H1 (cell line): ENCODE measurements at regions not wholly inside any gene's neighbourhood (a gene's known extent, or its start where the extent isn't known, plus 50 kb on each side); places are given as distances from the start of the nearest gene placed in this dataset.

ENCODE experiments used
- CTCF ChIA-PET: fragments of 300-600 bp; sonication (Branson Sonifier 250); formaldehyde crosslinking; loops from one replicate; lab custom pipeline; 2021; ENCODE audit not compliant: partially characterized antibody; lab: Charles Lee
- POLR2A ChIA-PET: fragments of 300-600 bp; sonication (Branson Sonifier 250); formaldehyde crosslinking; loops from one replicate; lab custom pipeline; 2021; ENCODE audit warnings: inconsistent platforms; ENCODE audit not compliant: partially characterized antibody; lab: Charles Lee
- DNase-seq, 2 experiments: peaks; one replicate each; pipeline versions ENCODE4 v3.0.0 to v3.0.0-alpha.2; 2010 to 2022; ENCODE audit warnings: low spot score in 2 of 2, low read depth in 1 of 2, mixed read lengths in 1 of 2
- FAIRE-seq: peaks from 2 replicates; lab custom pipeline; 2011; peaks lifted over from hg19 to GRCh38; lab: Jason Lieb, UNC
- H2AFZ ChIP-seq: 2 replicates; pipeline ENCODE4 v1.8.1; 2012; ENCODE audit warnings: low read length, inconsistent platforms
- H2AK5ac ChIP-seq: 2 replicates; pipeline ENCODE4 v1.6.1; 2013; ENCODE audit warnings: low read depth, low read length
- H2BK120ac ChIP-seq: replicated peaks from 2 replicates; pipeline ENCODE3; 2013; ENCODE audit warnings: low read depth, low read length, inconsistent platforms
- H2BK12ac ChIP-seq: 2 replicates; pipeline ENCODE4 v1.6.1; 2013; ENCODE audit warnings: low read depth, low read length
- H2BK15ac ChIP-seq: 2 replicates; pipeline ENCODE4 v1.6.1; 2013; ENCODE audit warnings: low read length
- H2BK20ac ChIP-seq: 2 replicates; pipeline ENCODE4 v1.6.1; 2013; ENCODE audit warnings: low read length
- H2BK5ac ChIP-seq: 2 replicates; pipeline ENCODE4 v1.6.1; 2013; ENCODE audit warnings: low read depth, low read length
- H3K14ac ChIP-seq: 2 replicates; pipeline ENCODE4 v1.6.1; 2013; ENCODE audit warnings: inconsistent platforms; ENCODE audit not compliant: insufficient read length
- H3K18ac ChIP-seq: 2 replicates; pipeline ENCODE4 v1.6.1; 2013; ENCODE audit warnings: low read length; ENCODE audit errors: extremely low read depth
- H3K23ac ChIP-seq: 2 replicates; pipeline ENCODE4 v1.6.1; 2013; ENCODE audit warnings: inconsistent platforms; ENCODE audit not compliant: insufficient read length
- H3K23me2 ChIP-seq: 2 replicates; pipeline ENCODE4 v1.6.1; 2013; ENCODE audit warnings: low read depth, low read length
- H3K27ac ChIP-seq: 2 replicates; pipeline ENCODE4 v1.6.1; 2011; ENCODE audit warnings: low read depth, low read length, inconsistent platforms
- H3K27me3 ChIP-seq, 4 experiments: replicated peaks in 1 of 4; 1 replicate in 1 of 4; 2 replicates in 3 of 4; pipeline versions ENCODE4 v1.6.1 to v1.8.1; 2011 to 2013; ENCODE audit warnings: low read length in 3 of 4, mild to moderate bottlenecking in 3 of 4, inconsistent platforms in 2 of 4, mixed read lengths in 2 of 4, moderate library complexity in 1 of 4; ENCODE audit not compliant: control insufficient read depth in 3 of 4, insufficient read depth in 3 of 4; ENCODE audit errors: extremely low read depth in 1 of 4
- H3K36me3 ChIP-seq, 4 experiments: 2 replicates each; pipeline versions ENCODE4 v1.6.1 to v1.8.1; 2011 to 2013; ENCODE audit warnings: mild to moderate bottlenecking in 4 of 4, low read length in 3 of 4, moderate library complexity in 2 of 4, control low read depth in 1 of 4, inconsistent platforms in 1 of 4; ENCODE audit not compliant: insufficient read depth in 4 of 4, control insufficient read depth in 2 of 4
- H3K4ac ChIP-seq: replicated peaks from 2 replicates; pipeline ENCODE3; 2013; ENCODE audit warnings: low read length, low read depth, mixed read lengths, inconsistent platforms; ENCODE audit not compliant: insufficient read length
- H3K4me1 ChIP-seq, 4 experiments: replicated peaks in 1 of 4; 1 replicate in 1 of 4; 2 replicates in 3 of 4; pipeline versions ENCODE4 v1.6.1 to v1.8.1; 2011 to 2013; ENCODE audit warnings: low read length in 3 of 4, inconsistent platforms in 2 of 4, mixed read lengths in 1 of 4; ENCODE audit not compliant: insufficient read depth in 4 of 4, control insufficient read depth in 3 of 4
- H3K4me2 ChIP-seq, 2 experiments: 2 replicates each; pipeline versions ENCODE4 v1.6.1 to v1.8.1; 2011 to 2013; ENCODE audit warnings: low read depth in 2 of 2, low read length in 2 of 2, control low read depth in 1 of 2, inconsistent platforms in 1 of 2, mild to moderate bottlenecking in 1 of 2; ENCODE audit not compliant: insufficient read depth in 1 of 2
- H3K4me3 ChIP-seq, 4 experiments: fragments of 200-600, 300-600 bp in 1 of 4; sonication (generic), shearing (Covaris generic), sonication (Bioruptor Twin) in 1 of 4; 2 replicates each; pipeline versions ENCODE4 v1.5.1 to v1.8.1; 2011 to 2016; ENCODE audit warnings: low read length in 4 of 4, low read depth in 3 of 4, control low read depth in 2 of 4, inconsistent platforms in 2 of 4, mild to moderate bottlenecking in 2 of 4, mixed read lengths in 1 of 4, moderate library complexity in 1 of 4; ENCODE audit not compliant: insufficient read depth in 2 of 4; ENCODE audit errors: extremely low read depth in 1 of 4
- H3K56ac ChIP-seq: replicated peaks from 2 replicates; pipeline ENCODE3; 2013; ENCODE audit warnings: low read depth, mild to moderate bottlenecking, mixed read lengths, low read length, inconsistent platforms; ENCODE audit not compliant: insufficient read length
- H3K79me1 ChIP-seq: 2 replicates; pipeline ENCODE4 v1.6.1; 2013; ENCODE audit warnings: low read depth, low read length, control low read depth
- H3K79me2 ChIP-seq, 2 experiments: 2 replicates each; pipeline versions ENCODE4 v1.6.1 to v1.8.1; 2012 to 2013; ENCODE audit warnings: low read length in 2 of 2, mild to moderate bottlenecking in 2 of 2, inconsistent platforms in 1 of 2; ENCODE audit not compliant: insufficient read depth in 2 of 2, control insufficient read depth in 1 of 2
- H3K9ac ChIP-seq, 4 experiments: replicated peaks in 1 of 4; 1 replicate in 1 of 4; 2 replicates in 3 of 4; pipeline versions ENCODE4 v1.6.1 to v1.8.1; 2011 to 2013; ENCODE audit warnings: low read depth in 3 of 4, low read length in 3 of 4, control low read depth in 2 of 4, mild to moderate bottlenecking in 2 of 4, moderate library complexity in 2 of 4, inconsistent platforms in 1 of 4; ENCODE audit errors: extremely low read depth in 1 of 4
- H3K9me3 ChIP-seq, 2 experiments: 2 replicates each; pipeline versions ENCODE4 v1.6.1 to v1.8.1; 2012 to 2013; ENCODE audit warnings: mild to moderate bottlenecking in 2 of 2, moderate library complexity in 2 of 2, control low read depth in 1 of 2, inconsistent platforms in 1 of 2, low read depth in 1 of 2, low read length in 1 of 2, mixed read lengths in 1 of 2; ENCODE audit not compliant: insufficient read depth in 2 of 2
- H4K20me1 ChIP-seq, 2 experiments: replicated peaks in 1 of 2; 2 replicates each; pipeline versions ENCODE3 to v1.8.1; 2011 to 2013; ENCODE audit warnings: inconsistent platforms in 2 of 2, low read length in 2 of 2, mild to moderate bottlenecking in 1 of 2; ENCODE audit not compliant: insufficient read depth in 2 of 2, control insufficient read depth in 1 of 2
- H4K5ac ChIP-seq: 2 replicates; pipeline ENCODE4 v1.6.1; 2013; ENCODE audit warnings: low read length, low read depth, mixed read lengths, inconsistent platforms; ENCODE audit not compliant: insufficient read length
- H4K8ac ChIP-seq: 2 replicates; pipeline ENCODE4 v1.8.0; 2013; ENCODE audit warnings: mild to moderate bottlenecking, moderate library complexity, low read length, inconsistent platforms; ENCODE audit not compliant: insufficient read depth; ENCODE audit errors: extremely low read depth
- H4K91ac ChIP-seq: replicated peaks from 2 replicates; pipeline ENCODE3; 2013; ENCODE audit warnings: low read length, mixed read lengths, inconsistent platforms; ENCODE audit not compliant: insufficient read length
- EP300 ChIP-seq, 2 experiments: IDR thresholded peaks; 1 replicate in 1 of 2; 2 replicates in 1 of 2; pipeline ENCODE4 v1.6.1; 2011 to 2012; ENCODE audit warnings: low read depth in 2 of 2, low read length in 2 of 2, mild to moderate bottlenecking in 2 of 2, borderline replicate concordance in 1 of 2, inconsistent platforms in 1 of 2, moderate library complexity in 1 of 2
- TEAD4 ChIP-seq: IDR thresholded peaks from 2 replicates; pipeline ENCODE4 v1.6.1; 2012; ENCODE audit warnings: low read depth, low read length, inconsistent platforms, mixed read lengths
- WGBS, 2 experiments: shearing (Covaris generic) in 1 of 2; methylation state at CpG; one replicate each; pipeline versions ENCODE4 v1.1.6 to v1.1.7; 2013 to 2015; ENCODE audit warnings: low lambda C conversion rate in 2 of 2, mixed read lengths in 2 of 2, inconsistent platforms in 1 of 2, low coverage in 1 of 2, missing lambda C conversion rate in 1 of 2; ENCODE audit not compliant: insufficient replicate concordance in 2 of 2, insufficient coverage in 1 of 2, insufficient read length in 1 of 2; ENCODE audit errors: extremely low coverage in 1 of 2, missing lambda C conversion rate in 1 of 2; 5-methylcytosine and 5-hydroxymethylcytosine counted together
- TF ChIP-seq, protein P1 (sequence below): IDR thresholded peaks from 2 replicates; pipeline ENCODE4 v1.6.1; 2012; ENCODE audit warnings: inconsistent platforms

GRCh38 chr14:89675590-89675989 lies 258.6 kb upstream of the FOXN3 start:
- Histone ChIP-seq H2AFZ (no peak overlapping the region), H2BK120ac (no peak overlapping the region), H2BK5ac (no peak overlapping the region), H3K4me1 (no peaks in the 10 kb centered on the region), H3K4ac (no peak overlapping the region), H3K14ac (no peak overlapping the region), H4K5ac (no peak overlapping the region)
- no peak for DNase-seq
- CTCF ChIA-PET = no interaction called here
- TF ChIP-seq, protein P1, sequence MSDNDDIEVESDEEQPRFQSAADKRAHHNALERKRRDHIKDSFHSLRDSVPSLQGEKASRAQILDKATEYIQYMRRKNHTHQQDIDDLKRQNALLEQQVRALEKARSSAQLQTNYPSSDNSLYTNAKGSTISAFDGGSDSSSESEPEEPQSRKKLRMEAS = no peak
- TF ChIP-seq TEAD4 (no peak), EP300 (IDR thresholded peaks at IDR 0.05; ENCODE audit: borderline replicate concordance in 1 of 2, low read depth in 2 of 2, low read length in 2 of 2) (no peak)
- TF ChIP-seq, all 59 proteins: peak for 0
- H3K79me1 ChIP-seq = no peaks in the 10 kb centered on the region
- no peak overlapping the region for H2AK5ac ChIP-seq
- H4K91ac ChIP-seq = no peak overlapping the region
- no peak overlapping the region for H3K4me3 ChIP-seq
- no peak overlapping the region for H2BK20ac ChIP-seq
- H3K23ac ChIP-seq = no peak overlapping the region
- no peak overlapping the region for H3K56ac ChIP-seq
- POLR2A ChIA-PET = no interaction called here
- H3K36me3 ChIP-seq = no peaks in the 10 kb centered on the region
- H3K23me2 ChIP-seq = 0 out of 2 replicates have a peak, but pooled peaks cover 2% of the 10 kb centered on the region
- no peak overlapping the region for H2BK15ac ChIP-seq
- 93% methylated on average over 3 of the region's 3 CpGs; no CpG with 5 or more reads in 1 of the 2 experiments for WGBS, 2 experiments
- H2BK12ac ChIP-seq = no peak overlapping the region
- no peaks in the 10 kb centered on the region for H4K20me1 ChIP-seq
- no peak overlapping the region for H3K9ac ChIP-seq
- FAIRE-seq = no peak
- H3K79me2 ChIP-seq = no peaks in the 10 kb centered on the region
- H3K4me2 ChIP-seq = no peak overlapping the region
- H3K27ac ChIP-seq = no peak overlapping the region
- no peaks in the 10 kb centered on the region for H3K27me3 ChIP-seq
- H3K9me3 ChIP-seq = 0 out of 4 replicates have a peak, but pooled peaks cover 0 to 3% of the 10 kb centered on the region in 2 experiments
- H4K8ac ChIP-seq = no peak overlapping the region
- no peak overlapping the region for H3K18ac ChIP-seq
